Activated CD8-positive, alpha-beta memory T cell treated with anti-CD3 and anti-CD28 coated beads, Interleukin-2, amount 50 U/mL, for 4 hours (primary cell): ENCODE measurements at regions not wholly inside any gene's neighbourhood (a gene's known extent, or its start where the extent isn't known, plus 50 kb on each side); places are given as distances from the start of the nearest gene placed in this dataset.
"Not testable (repeated sequence)": the region's sequence is repeated elsewhere in the genome, so short reads cannot be mapped to it uniquely, and the experiment has no call there.

Source experiments
- DNase-seq: peaks from one replicate; pipeline ENCODE4 v3.0.0-alpha.2; 2020

- DNase-seq: not testable (repeated sequence)
Measured at GRCh38 chr13:109269381-109269780, 517.0 kb downstream of the IRS2 start.

GRCh38 chr13:109268492-109268891 lies 517.9 kb downstream of the IRS2 start:
- DNase-seq: not testable (repeated sequence)

GRCh38 chr13:109267400-109267799 lies 519.0 kb downstream of the IRS2 start:
- DNase-seq: not testable (repeated sequence)

GRCh38 chr13:109265438-109265742 lies 521.0 kb downstream of the IRS2 start:
- not testable (repeated sequence) for DNase-seq

- DNase-seq: not testable (repeated sequence)
Measured at GRCh38 chr13:109264603-109265437, 521.6 kb downstream of the IRS2 start.

GRCh38 chr13:109257761-109258157 lies 528.6 kb downstream of the IRS2 start:
- DNase-seq: not testable (repeated sequence)
